ENCODE measurements at regions not wholly inside any gene's neighbourhood (a gene's known extent, or its start where the extent isn't known, plus 50 kb on each side); places are given as distances from the start of the nearest gene placed in this dataset.

- intact Hi-C loops (cut with micrococcal nuclease), result no loop called here
- peak; percentile 57 for DNase-seq
- CTCF ChIA-PET, result interaction anchor here (0.6 kb wide), 1 partner anchor 317 kb away, joined by 3 read pairs; no protein-coding TSS in a partner anchor
Observed at GRCh38 chr11:122261546-122261945, 145.5 kb upstream of the BLID start.

GRCh38 chr11:122259195-122259821 is 143.3 kb upstream of the BLID start:
- Histone ChIP-seq H4K20me1 (ENCODE audit: low read length) (no peaks in the 10 kb centered on the region), H3K4me2 (ENCODE audit: low read length) (no peak overlapping the region), H3K79me2 (ENCODE audit: low read length) (no peaks in the 10 kb centered on the region), H3K36me3 (ENCODE audit: low read depth, low read length) (no peaks in the 10 kb centered on the region), H3K27me3 (ENCODE audit: low read length) (peaks cover 67% of the 10 kb centered on the region), H2AFZ (ENCODE audit: low read length) (no peak overlapping the region), H3K9me3 (ENCODE audit: low read length) (no peaks in the 10 kb centered on the region), H3K27ac (ENCODE audit: low read length) (no peak overlapping the region), H3F3A (ENCODE audit: low read length, unreplicated experiment) (no peaks in the 10 kb centered on the region), H3K4me3 (ENCODE audit: low read length) (no peak overlapping the region), H3K9me2 (replicated peaks; ENCODE audit: low read length) (no peaks in the 10 kb centered on the region), H3K9ac (ENCODE audit: low read length) (no peak overlapping the region), H3K4me1 (ENCODE audit: insufficient read depth, low read length) (no peaks in the 10 kb centered on the region)
- DNase-seq (no peak), ATAC-seq (no peak)
- ChIA-PET CTCF (no interaction called here), POLR2A (ENCODE audit: unreplicated experiment) (no interaction called here)
- intact Hi-C loops (cut with micrococcal nuclease), result no loop called here
- BruUV-seq (replicated peaks), result no TSS peak
- no peak for TF ChIP-seq EZH2 (IDR thresholded peaks at IDR 0.05; ENCODE audit: low read length, unreplicated experiment)
- TF ChIP-seq CTCF (conservative IDR thresholded peaks at IDR 0.05; ENCODE audit: low read depth, low read length), result no peak

More at GRCh38 chr11:122261546-122261945, 145.5 kb upstream of the BLID start:
- no peak overlapping the region for H3K9ac ChIP-seq (ENCODE audit: low read length)
- no peak overlapping the region for H3K27ac ChIP-seq (ENCODE audit: low read length)
- H3K4me3 ChIP-seq (ENCODE audit: low read length), result no peak overlapping the region
- BruUV-seq (replicated peaks), result no TSS peak
- TF ChIP-seq EZH2phosphoT487 (IDR thresholded peaks at IDR 0.05; ENCODE audit: borderline replicate concordance, low read length) (no peak), EZH2 (IDR thresholded peaks at IDR 0.05; ENCODE audit: low read length, unreplicated experiment) (no peak), CTCF (conservative IDR thresholded peaks at IDR 0.05; ENCODE audit: low read depth, low read length) (no peak)
- no peaks in the 10 kb centered on the region for H3K36me3 ChIP-seq (ENCODE audit: low read depth, low read length)
- H4K20me1 ChIP-seq (ENCODE audit: low read length), result no peaks in the 10 kb centered on the region
- no peak overlapping the region for H3K4me2 ChIP-seq (ENCODE audit: low read length)
- peak; percentile 42; the same call in 1 of the 2 replicates for ATAC-seq
- H3K9me3 ChIP-seq (ENCODE audit: low read length), result no peaks in the 10 kb centered on the region
- H3F3A ChIP-seq (ENCODE audit: low read length, unreplicated experiment), result no peaks in the 10 kb centered on the region
- no peak overlapping the region for H2AFZ ChIP-seq (ENCODE audit: low read length)
- no peaks in the 10 kb centered on the region for H3K79me2 ChIP-seq (ENCODE audit: low read length)
- H3K27me3 ChIP-seq (ENCODE audit: low read length), result peaks cover 79% of the 10 kb centered on the region
- POLR2A ChIA-PET (ENCODE audit: unreplicated experiment), result no interaction called here
- no peaks in the 10 kb centered on the region for H3K4me1 ChIP-seq (ENCODE audit: insufficient read depth, low read length)
- H3K9me2 ChIP-seq (replicated peaks; ENCODE audit: low read length), result no peaks in the 10 kb centered on the region

DNA sequence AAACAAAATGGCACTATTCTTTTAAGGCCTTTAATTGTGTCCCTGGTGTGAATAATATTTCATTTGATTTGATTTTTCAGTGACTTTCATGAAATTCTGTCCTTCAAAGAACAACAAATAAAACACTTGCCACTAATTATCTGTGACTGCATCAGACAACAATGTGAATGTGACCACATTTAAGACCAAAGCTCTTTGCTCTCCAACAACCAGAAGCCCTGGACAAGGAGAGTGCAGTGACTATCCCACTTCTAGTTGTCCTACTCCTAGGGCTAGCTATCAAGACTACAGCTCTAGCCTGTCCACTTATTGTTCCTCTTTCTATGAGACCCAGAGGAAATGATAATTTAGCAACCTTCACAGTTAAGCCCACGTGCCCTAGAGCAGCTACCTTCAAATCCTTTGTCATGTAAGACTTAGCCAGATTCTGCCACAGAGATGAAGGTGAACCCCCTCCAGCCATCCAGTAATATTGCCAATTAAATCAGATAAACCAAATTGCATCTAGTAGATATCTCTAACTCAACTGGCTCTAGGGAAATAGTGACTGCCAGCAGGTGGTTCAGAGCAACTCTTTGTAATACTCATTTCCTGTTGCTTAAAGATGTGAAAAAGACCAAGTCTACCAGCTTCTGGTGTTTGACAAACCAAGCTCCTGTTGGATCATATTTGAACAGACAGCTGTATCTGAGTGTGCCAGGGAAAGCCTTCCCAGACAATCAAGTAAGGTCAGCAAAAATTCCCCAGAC is 142.6 kb upstream of the BLID start:
- Histone ChIP-seq H3K36me3 (ENCODE audit: low read depth, low read length) (no peaks in the 10 kb centered on the region), H3K4me2 (ENCODE audit: low read length) (no peak overlapping the region), H3K9me2 (replicated peaks; ENCODE audit: low read length) (no peaks in the 10 kb centered on the region), H4K20me1 (ENCODE audit: low read length) (no peaks in the 10 kb centered on the region), H3K9me3 (ENCODE audit: low read length) (no peaks in the 10 kb centered on the region), H3F3A (ENCODE audit: low read length, unreplicated experiment) (no peaks in the 10 kb centered on the region), H3K79me2 (ENCODE audit: low read length) (no peaks in the 10 kb centered on the region), H3K9ac (ENCODE audit: low read length) (no peak overlapping the region), H3K4me1 (ENCODE audit: insufficient read depth, low read length) (no peaks in the 10 kb centered on the region), H2AFZ (ENCODE audit: low read length) (no peak overlapping the region), H3K4me3 (ENCODE audit: low read length) (no peak overlapping the region), H3K27me3 (ENCODE audit: low read length) (peaks cover 61% of the 10 kb centered on the region), H3K27ac (ENCODE audit: low read length) (no peak overlapping the region)
- intact Hi-C loops (cut with micrococcal nuclease), result no loop called here
- ATAC-seq, result no peak
- TF ChIP-seq EZH2 (IDR thresholded peaks at IDR 0.05; ENCODE audit: low read length, unreplicated experiment), result no peak
- TF ChIP-seq EZH2phosphoT487 (IDR thresholded peaks at IDR 0.05; ENCODE audit: borderline replicate concordance, low read length), result no peak
- no peak for TF ChIP-seq CTCF (conservative IDR thresholded peaks at IDR 0.05; ENCODE audit: low read depth, low read length)
- POLR2A ChIA-PET (ENCODE audit: unreplicated experiment), result interaction anchor here (0.6 kb wide), 1 partner anchor 49 kb away, joined by 3 read pairs; no protein-coding TSS in a partner anchor
- CTCF ChIA-PET, result no interaction called here
- DNase-seq, result no peak
- no TSS peak for BruUV-seq (replicated peaks)

All from PC-3 (cell line).